PFSK-1 (cell line): ENCODE measurements at regions not wholly inside any gene's neighbourhood (a gene's known extent, or its start where the extent isn't known, plus 50 kb on each side); places are given as distances from the start of the nearest gene placed in this dataset.

Experiments
- FOXP2 ChIP-seq: optimal IDR thresholded peaks from 2 replicates; pipeline ENCODE3; 2011; ENCODE audit warnings: borderline replicate concordance, control low read depth, inconsistent platforms; ENCODE audit not compliant: insufficient read depth; ENCODE audit errors: extremely low read length, extremely low read depth
- POLR2AphosphoS5 ChIP-seq: IDR thresholded peaks from 2 replicates; pipeline ENCODE4 v1.6.1; 2012; ENCODE audit warnings: low read depth, mild to moderate bottlenecking, control low read depth, low read length, moderate library complexity
- SIN3A ChIP-seq: IDR thresholded peaks from 2 replicates; pipeline ENCODE4 v1.6.1; 2012; ENCODE audit warnings: mild to moderate bottlenecking, low read length, moderate library complexity, borderline replicate concordance; ENCODE audit not compliant: insufficient read depth
- TAF1 ChIP-seq: IDR thresholded peaks from 2 replicates; pipeline ENCODE4 v1.6.1; 2012; ENCODE audit warnings: low read length, control low read depth, borderline replicate concordance; ENCODE audit not compliant: insufficient read depth
- TF ChIP-seq, protein P1 (sequence below), 2 experiments: IDR thresholded peaks; 2 replicates each; pipeline versions ENCODE4 v1.6.1 to v1.8.0; 2011 to 2012; ENCODE audit warnings: low read depth in 2 of 2, low read length in 2 of 2, control low read depth in 1 of 2, inconsistent platforms in 1 of 2, mild to moderate bottlenecking in 1 of 2, moderate library complexity in 1 of 2; ENCODE audit not compliant: insufficient read depth in 1 of 2

GRCh38 chr4:53847965-53848364, 216.4 kb downstream of the CHIC2 start:
- TF ChIP-seq FOXP2 (no peak), SIN3A (no peak), POLR2AphosphoS5 (no peak), TAF1 (no peak)
- TF ChIP-seq, protein P1, sequence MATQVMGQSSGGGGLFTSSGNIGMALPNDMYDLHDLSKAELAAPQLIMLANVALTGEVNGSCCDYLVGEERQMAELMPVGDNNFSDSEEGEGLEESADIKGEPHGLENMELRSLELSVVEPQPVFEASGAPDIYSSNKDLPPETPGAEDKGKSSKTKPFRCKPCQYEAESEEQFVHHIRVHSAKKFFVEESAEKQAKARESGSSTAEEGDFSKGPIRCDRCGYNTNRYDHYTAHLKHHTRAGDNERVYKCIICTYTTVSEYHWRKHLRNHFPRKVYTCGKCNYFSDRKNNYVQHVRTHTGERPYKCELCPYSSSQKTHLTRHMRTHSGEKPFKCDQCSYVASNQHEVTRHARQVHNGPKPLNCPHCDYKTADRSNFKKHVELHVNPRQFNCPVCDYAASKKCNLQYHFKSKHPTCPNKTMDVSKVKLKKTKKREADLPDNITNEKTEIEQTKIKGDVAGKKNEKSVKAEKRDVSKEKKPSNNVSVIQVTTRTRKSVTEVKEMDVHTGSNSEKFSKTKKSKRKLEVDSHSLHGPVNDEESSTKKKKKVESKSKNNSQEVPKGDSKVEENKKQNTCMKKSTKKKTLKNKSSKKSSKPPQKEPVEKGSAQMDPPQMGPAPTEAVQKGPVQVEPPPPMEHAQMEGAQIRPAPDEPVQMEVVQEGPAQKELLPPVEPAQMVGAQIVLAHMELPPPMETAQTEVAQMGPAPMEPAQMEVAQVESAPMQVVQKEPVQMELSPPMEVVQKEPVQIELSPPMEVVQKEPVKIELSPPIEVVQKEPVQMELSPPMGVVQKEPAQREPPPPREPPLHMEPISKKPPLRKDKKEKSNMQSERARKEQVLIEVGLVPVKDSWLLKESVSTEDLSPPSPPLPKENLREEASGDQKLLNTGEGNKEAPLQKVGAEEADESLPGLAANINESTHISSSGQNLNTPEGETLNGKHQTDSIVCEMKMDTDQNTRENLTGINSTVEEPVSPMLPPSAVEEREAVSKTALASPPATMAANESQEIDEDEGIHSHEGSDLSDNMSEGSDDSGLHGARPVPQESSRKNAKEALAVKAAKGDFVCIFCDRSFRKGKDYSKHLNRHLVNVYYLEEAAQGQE (IDR thresholded peaks at IDR 0.05; ENCODE audit: insufficient read depth in 1 of 2, low read depth in 2 of 2, low read length in 2 of 2), result no peak

GRCh38 chr4:53844551-53844950, 219.9 kb downstream of the CHIC2 start:
- TF ChIP-seq FOXP2 (no peak), TAF1 (no peak)

- TF ChIP-seq POLR2AphosphoS5 (no peak), TAF1 (no peak), FOXP2 (no peak), SIN3A (no peak)
- TF ChIP-seq, protein P1 (IDR thresholded peaks at IDR 0.05; ENCODE audit: insufficient read depth in 1 of 2, low read depth in 2 of 2, low read length in 2 of 2), result no peak
These were observed 220.3 kb downstream of the CHIC2 start for GRCh38 chr4:53844133-53844532.

DNA sequence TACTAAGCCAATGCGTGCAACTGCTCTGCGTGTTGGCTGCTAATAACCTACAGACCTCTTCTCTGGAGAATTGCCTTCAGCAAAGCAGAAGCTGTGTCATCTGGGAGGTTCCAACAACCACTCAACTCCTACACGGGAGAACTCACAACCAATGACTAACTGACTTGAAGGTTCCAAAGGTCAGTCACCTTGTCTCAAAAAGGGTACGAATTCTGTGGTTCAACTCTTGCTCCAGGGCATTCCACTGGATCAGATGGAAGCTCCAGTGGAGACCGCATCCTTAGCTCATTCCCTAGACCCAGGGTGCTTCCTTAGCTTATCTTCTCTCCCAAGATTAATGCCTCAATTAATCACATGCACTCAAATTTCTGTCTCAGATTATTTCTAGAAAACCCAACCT, 222.7 kb downstream of the CHIC2 start:
- TF ChIP-seq FOXP2 (no peak), TAF1 (no peak)
- TF ChIP-seq, protein P1 (IDR thresholded peaks at IDR 0.05; ENCODE audit: insufficient read depth in 1 of 2, low read depth in 2 of 2, low read length in 2 of 2), result no peak

DNA sequence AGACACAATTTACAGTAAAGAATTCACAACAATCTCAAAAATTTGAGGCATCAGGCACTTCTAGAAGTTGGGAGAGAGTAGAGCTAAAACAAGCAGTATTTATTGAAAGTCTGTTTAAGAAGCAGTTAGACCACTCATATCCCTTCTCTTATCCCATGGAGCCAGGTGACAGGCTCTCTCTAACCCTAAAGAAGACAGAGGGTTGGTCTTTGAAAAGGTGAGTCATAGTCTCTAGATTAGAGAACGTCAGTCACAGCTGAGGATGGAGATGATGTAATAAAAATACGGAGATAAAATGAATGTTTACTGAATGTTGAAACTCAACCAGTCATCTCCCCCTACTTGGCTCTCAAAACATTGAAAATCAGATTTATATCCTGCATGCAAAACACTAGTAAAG, 223.8 kb downstream of the CHIC2 start:
- TF ChIP-seq, protein P1 (IDR thresholded peaks at IDR 0.05; ENCODE audit: insufficient read depth in 1 of 2, low read depth in 2 of 2, low read length in 2 of 2), result no peak
- TF ChIP-seq FOXP2 (no peak), POLR2AphosphoS5 (no peak), SIN3A (no peak), TAF1 (no peak)
